ENCODE measurements at regions not wholly inside any gene's neighbourhood (a gene's known extent, or its start where the extent isn't known, plus 50 kb on each side); places are given as distances from the start of the nearest gene placed in this dataset. TPM values are rescaled to one million over a fixed set of nuclear protein-coding genes. Genes with fewer than 3 reads are reported as not detected.

Small RNAs in the stretch of these regions (microRNA-seq; reads per million reads assigned to microRNA genes)
- not detected for gene MIR5002
- not detected for gene MIR6083
